ENCODE measurements at regions not wholly inside any gene's neighbourhood (a gene's known extent, or its start where the extent isn't known, plus 50 kb on each side); places are given as distances from the start of the nearest gene placed in this dataset.

- no peak for TF ChIP-seq POLR2A (IDR thresholded peaks at IDR 0.05)
- no peak for TF ChIP-seq CTCF (IDR thresholded peaks at IDR 0.05 in 4 of 5, conservative IDR thresholded peaks at IDR 0.05 in 1 of 5)
- Histone ChIP-seq H3K9me3 (no peaks in the 10 kb centered on the region), H3K4me1 (no peaks in the 10 kb centered on the region), H3K36me3 (no peaks in the 10 kb centered on the region), H3K27me3 (peaks cover 0 to 6% (median 4%) of the 10 kb centered on the region in 3 donors), H3K4me3 (no peak overlapping the region), H3K27ac (no peak overlapping the region)
- no peak for DNase-seq
- in situ Hi-C loops (cut with MboI; ENCODE audit: low sequenced_read_pairs in 4 of 4) = no loop called here
- ATAC-seq = no peak
- intact Hi-C loops (cut with DNase I; ENCODE audit: low total_unique reads) = no loop called here
These were observed 166.4 kb downstream of the TEX29 start for GRCh38 chr13:111486801-111487200.

DNA sequence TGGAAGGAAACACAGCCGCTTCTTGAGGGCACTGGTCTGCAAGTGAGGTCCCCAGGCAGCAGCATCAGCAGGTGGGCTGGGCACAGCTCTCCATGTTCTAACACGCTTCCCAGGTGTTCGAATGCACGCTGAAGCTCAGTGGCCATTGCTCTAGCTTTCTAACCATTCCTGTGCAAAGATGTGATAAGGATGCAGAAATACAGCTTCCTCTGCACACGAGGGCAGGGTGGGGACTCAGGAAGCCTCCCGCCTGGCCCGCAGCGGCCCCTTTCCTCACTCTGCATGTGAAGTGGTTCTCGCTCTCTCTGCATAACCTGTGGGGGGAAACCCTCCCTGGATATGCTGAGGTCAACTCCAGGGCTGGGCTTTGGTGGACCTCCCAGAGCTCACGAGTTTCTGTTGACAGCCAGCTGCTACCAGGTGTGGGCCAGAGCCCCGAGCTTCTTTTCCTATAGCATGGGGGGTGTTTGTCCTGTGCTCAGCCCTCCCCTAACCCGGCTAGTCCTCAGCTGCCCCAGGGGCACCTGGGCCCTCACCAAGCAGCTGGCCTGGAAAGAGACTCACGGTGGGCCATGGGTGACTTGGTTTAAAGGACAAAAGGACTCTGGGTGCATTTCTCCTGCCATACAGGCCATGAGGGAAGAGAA, 168.2 kb downstream of the TEX29 start:
- Histone ChIP-seq H3K36me3 (no peaks in the 10 kb centered on the region), H3K9me3 (no peaks in the 10 kb centered on the region), H3K27ac (no peak overlapping the region), H3K4me3 (no peak overlapping the region), H3K27me3 (peaks cover 0 to 4% (median 0%) of the 10 kb centered on the region in 3 donors), H3K4me1 (no peaks in the 10 kb centered on the region)
- TF ChIP-seq CTCF (IDR thresholded peaks at IDR 0.05 in 4 of 5, conservative IDR thresholded peaks at IDR 0.05 in 1 of 5) = no peak
- TF ChIP-seq POLR2A (IDR thresholded peaks at IDR 0.05) = no peak
- intact Hi-C loops (cut with DNase I; ENCODE audit: low total_unique reads) (no loop called here), in situ Hi-C loops (cut with MboI; ENCODE audit: low sequenced_read_pairs in 4 of 4) (no loop called here)
- DNase-seq (no peak), ATAC-seq (no peak)

DNA sequence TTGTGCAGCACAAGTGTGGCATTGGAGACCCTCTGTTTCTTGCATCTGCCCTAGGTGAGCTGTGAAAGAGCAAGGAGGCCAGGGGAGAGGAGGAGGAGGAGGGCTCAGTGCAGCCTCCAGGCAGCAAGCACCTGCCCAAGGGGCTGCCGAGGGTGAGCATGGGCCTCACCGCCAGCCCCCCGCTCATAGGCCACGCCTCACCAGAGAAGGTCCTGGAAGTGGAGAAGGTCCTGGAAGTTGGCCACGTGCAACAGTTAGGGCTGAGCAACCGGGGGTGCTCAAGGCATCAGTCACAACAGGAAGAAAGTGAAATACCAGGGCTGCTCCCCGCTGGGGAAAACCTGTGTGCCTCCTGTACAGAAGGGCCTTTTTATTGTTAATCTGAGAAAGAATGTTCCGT, 168.9 kb downstream of the TEX29 start:
- no peak overlapping the region for H3K4me3 ChIP-seq
- ATAC-seq = no peak
- no peak for TF ChIP-seq POLR2A (IDR thresholded peaks at IDR 0.05)
- TF ChIP-seq CTCF (IDR thresholded peaks at IDR 0.05 in 4 of 5, conservative IDR thresholded peaks at IDR 0.05 in 1 of 5) = no peak
- intact Hi-C loops (cut with DNase I; ENCODE audit: low total_unique reads) = no loop called here
- H3K27me3 ChIP-seq = peaks cover 0 to 4% (median 0%) of the 10 kb centered on the region in 3 donors
- no peaks in the 10 kb centered on the region for H3K9me3 ChIP-seq
- no peak for DNase-seq
- in situ Hi-C loops (cut with MboI; ENCODE audit: low sequenced_read_pairs in 4 of 4) = no loop called here
- no peaks in the 10 kb centered on the region for H3K4me1 ChIP-seq
- no peak overlapping the region for H3K27ac ChIP-seq
- no peaks in the 10 kb centered on the region for H3K36me3 ChIP-seq

DNA sequence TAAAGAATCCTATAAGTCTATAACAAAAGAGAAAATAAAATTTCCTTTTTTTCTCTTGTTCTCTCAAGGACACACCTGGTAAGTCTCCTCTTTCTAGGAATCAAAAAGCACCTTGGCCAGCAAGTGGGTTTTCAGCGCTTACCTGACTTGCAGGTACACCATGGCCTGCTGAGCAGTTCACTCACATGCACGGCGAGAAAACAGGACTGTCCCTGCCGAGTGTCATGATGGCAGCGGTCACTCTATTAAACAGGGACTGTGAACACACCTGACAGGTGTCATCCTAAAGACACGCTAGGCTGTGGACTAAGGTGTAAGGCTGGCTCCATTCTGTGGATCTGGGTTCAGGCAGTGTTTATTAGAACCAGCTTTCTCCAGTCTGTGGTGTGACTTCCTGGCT, 170.2 kb downstream of the TEX29 start:
- in situ Hi-C loops (cut with MboI; ENCODE audit: low sequenced_read_pairs in 4 of 4) (no loop called here), intact Hi-C loops (cut with DNase I; ENCODE audit: low total_unique reads) (no loop called here)
- DNase-seq (no peak), ATAC-seq (no peak)
- Histone ChIP-seq H3K27ac (no peak overlapping the region), H3K4me1 (no peaks in the 10 kb centered on the region), H3K9me3 (no peaks in the 10 kb centered on the region), H3K4me3 (no peak overlapping the region), H3K36me3 (no peaks in the 10 kb centered on the region), H3K27me3 (peaks cover 0 to 4% (median 0%) of the 10 kb centered on the region in 3 donors)
- TF ChIP-seq CTCF (IDR thresholded peaks at IDR 0.05 in 4 of 5, conservative IDR thresholded peaks at IDR 0.05 in 1 of 5) (no peak), POLR2A (IDR thresholded peaks at IDR 0.05) (no peak)

DNA sequence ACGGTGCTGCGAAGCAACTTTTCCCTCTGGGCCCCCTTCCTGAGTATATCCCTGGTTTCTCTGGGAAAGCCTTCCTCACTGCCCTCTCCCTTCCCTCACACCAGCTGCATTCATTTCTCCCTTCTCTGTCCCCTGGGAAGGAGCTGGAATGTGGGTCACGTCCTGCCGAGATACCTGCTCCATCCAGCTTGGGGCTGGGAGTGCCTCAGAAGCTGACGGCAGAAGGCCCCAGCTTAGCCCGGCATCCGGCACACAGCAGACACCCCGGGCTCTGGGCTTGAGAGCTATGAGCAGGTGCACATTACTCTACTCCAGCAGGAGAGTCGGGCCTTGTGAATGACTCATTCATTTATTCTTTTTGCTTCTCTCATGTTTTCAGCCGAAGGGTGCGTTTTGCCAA, 170.6 kb downstream of the TEX29 start:
- H3K9me3 ChIP-seq = no peaks in the 10 kb centered on the region
- intact Hi-C loops (cut with DNase I; ENCODE audit: low total_unique reads) (no loop called here), in situ Hi-C loops (cut with MboI; ENCODE audit: low sequenced_read_pairs in 4 of 4) (no loop called here)
- peaks cover 0 to 4% (median 0%) of the 10 kb centered on the region in 3 donors for H3K27me3 ChIP-seq
- no peaks in the 10 kb centered on the region for H3K36me3 ChIP-seq
- no peak overlapping the region for H3K27ac ChIP-seq
- TF ChIP-seq CTCF (IDR thresholded peaks at IDR 0.05 in 4 of 5, conservative IDR thresholded peaks at IDR 0.05 in 1 of 5) = no peak
- TF ChIP-seq POLR2A (IDR thresholded peaks at IDR 0.05) = no peak
- ATAC-seq = no peak
- no peak for DNase-seq
- no peak overlapping the region for H3K4me3 ChIP-seq
- no peaks in the 10 kb centered on the region for H3K4me1 ChIP-seq
